ENCODE measurements at regions not wholly inside any gene's neighbourhood (a gene's known extent, or its start where the extent isn't known, plus 50 kb on each side); places are given as distances from the start of the nearest gene placed in this dataset.

DNA sequence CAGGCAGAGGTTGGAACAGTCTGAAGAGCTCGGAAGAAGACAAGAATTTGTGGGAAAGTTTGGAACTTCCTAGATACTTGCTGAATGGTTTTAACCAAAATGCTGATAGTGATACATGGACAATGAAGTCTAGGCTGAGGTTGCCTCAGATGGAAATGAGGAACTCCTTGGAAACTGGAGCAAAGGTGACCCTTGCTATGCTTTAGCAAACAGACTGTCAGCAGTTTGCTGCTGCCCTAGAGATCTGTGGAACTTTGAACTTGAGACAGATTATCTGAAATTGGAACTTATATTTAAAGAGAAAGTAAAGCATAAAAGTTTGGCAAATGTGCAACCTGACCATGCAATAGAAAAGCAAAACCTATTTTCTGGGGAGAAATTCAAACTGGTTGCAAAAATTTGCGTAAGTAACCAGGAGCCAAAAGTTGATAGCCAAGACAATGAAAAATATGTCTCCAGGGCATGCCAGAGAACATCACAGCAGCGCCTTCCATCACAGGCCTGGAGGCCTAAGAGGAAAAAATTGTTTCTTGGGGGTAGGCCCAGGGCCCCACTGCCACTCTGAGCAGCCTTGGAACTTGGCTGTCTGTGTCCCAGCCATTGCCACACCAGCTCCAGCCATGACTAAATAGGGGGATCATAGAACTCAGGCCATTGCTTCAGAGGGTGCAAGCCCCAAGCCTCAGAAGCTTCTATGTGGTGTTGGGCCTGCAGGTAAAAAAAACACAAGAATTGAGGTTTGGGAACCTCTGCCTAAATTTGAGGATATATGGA lies 675.3 kb downstream of the LTN1 start:
- no peak for TF ChIP-seq POLR2A (IDR thresholded peaks at IDR 0.05; ENCODE audit: low read length)
- TF ChIP-seq GATA1 (IDR thresholded peaks at IDR 0.05; ENCODE audit: low read depth, low read length), result no peak
